GDM1 (cell line): ENCODE measurements at regions not wholly inside any gene's neighbourhood (a gene's known extent, or its start where the extent isn't known, plus 50 kb on each side); places are given as distances from the start of the nearest gene placed in this dataset.

Experiments
- DNase-seq: peaks from one replicate; lab custom pipeline; 2025; lab: John Stamatoyannopoulos, UW

GRCh38 chr1:94734963-94735901 is 84.9 kb upstream of the SLC44A3 start:
- peak; percentile 77 for DNase-seq

- no peak for DNase-seq
Measured at GRCh38 chr1:94731891-94732290, 88.3 kb upstream of the SLC44A3 start.

DNA sequence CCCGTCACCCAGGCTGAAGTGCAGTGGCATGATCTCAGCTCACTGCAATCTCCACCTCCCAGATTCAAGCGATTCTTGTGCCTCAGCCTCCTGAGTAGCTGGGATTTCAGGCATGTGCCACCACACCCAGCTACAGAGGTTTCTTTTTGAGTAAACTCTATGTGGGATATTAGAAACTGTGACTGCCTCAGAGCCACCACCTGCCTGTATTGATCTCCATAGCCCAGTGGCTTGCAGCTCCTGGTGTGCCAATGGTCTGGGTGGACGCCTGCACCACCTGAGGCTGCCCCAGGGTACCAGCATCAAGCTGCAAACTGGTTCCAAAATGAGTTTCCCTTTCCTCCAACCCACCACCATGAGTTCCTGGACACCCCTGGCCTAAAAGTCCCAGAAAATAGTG is 89.7 kb upstream of the SLC44A3 start:
- no peak for DNase-seq

DNA sequence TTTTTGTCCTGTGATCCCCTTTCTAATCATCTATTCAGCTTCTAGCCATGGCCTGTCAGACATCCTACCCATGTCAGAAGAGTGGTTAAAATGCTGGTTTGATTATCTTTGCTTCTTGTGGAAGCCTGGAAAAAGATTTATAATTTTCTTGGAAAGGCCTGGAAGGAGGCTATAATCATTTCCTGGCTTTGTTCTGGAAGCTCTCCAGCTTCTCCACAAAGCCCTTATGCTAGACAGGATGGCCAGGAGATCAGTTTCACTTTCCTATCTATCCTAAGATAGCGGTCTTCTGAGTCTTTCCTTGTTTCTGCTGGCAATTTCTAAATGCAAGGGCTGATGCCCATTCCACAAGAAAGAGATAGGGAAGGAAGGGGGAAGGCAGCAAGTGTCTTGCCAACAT is 90.9 kb upstream of the SLC44A3 start:
- DNase-seq, result no peak

DNA sequence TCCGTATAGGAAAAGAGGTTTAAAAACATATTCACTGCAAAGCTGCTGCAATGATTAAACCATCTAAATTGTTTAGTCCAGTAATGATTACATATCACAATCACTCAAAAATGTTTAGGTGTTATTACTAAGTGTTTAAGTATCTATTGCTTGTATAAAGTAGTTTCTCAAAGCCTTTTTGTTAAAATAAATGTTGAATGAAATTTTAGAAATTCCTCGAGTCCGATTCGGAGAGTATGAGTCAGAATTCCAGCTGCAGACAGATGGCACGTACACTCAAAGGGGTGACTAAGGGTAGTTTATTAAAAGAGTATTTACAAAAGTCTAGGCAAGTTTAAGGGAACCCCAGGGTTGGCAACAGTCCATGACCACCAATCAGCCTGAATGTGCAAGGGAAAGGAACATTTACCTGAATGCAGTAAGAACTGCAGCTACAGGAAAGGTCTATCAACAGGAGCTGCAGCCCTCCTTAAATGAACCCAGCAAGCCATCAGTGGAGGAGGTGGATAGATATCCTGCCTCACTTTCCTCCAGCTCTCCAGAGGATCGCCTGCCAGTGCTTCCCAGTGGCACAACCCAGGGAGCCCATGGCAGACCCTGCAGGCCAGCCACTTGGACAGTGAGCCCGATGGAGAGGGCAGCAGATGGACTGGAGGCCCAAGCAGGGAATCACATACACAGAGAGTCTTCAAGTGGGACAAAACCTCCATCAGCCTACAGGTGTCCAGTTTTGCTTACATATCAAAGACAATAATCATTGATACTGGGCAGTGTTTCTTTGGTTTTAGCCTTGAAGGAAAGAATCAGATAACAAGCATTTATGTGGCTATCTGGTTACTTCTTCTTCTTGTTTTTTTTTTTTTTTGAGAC is 92.1 kb upstream of the SLC44A3 start:
- DNase-seq, result no peak

- no peak for DNase-seq
Measured at GRCh38 chr1:94726981-94727685, 93.0 kb upstream of the SLC44A3 start.

- no peak for DNase-seq
Measured at GRCh38 chr1:94725566-94725965, 94.6 kb upstream of the SLC44A3 start.

- DNase-seq, result no peak
Measured at GRCh38 chr1:94723894-94724293, 96.3 kb upstream of the SLC44A3 start.

GRCh38 chr1:94723463-94723862 is 96.7 kb upstream of the SLC44A3 start:
- DNase-seq, result no peak

GRCh38 chr1:94722181-94722580 is 98.0 kb upstream of the SLC44A3 start:
- DNase-seq, result no peak

- DNase-seq, result peak; percentile 93
Measured at GRCh38 chr1:94721240-94721639, 98.9 kb upstream of the SLC44A3 start.

DNA sequence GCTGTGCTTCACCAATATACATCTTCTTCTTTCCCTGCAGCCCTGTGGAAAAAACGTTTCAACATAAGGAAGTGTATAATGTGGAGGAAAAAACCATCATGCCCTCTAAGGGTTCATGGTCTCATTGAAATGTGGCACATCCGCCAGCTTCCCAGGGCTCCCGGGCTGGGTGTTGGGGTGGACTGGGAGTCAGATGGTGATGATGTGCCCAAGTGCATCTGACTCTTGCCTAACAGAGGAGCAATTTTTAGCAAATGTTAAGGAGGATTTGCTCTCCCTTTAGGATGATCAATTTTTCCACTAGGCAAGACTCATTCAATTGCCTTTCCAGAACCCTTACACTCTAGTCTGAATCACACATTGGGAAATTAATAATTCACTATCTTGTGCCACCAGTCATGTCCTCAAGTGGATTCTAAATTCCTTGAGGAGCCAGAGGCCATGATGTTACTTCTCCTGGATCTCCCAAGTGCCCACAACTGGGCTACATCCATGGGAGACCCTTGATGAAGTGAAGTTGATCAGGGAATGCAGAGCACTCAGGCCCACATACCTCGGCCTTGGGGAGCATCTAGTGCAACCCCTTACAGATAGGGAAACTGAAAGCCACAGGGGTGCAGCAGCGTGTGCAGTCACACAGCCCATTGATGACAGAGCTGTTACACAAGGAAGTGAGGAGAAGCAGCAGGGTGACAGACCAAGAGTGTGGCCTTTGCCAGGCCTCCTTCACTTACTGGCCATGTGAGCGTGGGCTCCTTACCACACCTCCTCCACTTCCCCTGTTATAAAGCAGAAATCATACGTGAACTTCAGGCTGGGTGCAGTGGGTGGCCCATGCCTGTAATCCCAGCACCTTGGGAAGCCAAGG is 100.0 kb upstream of the SLC44A3 start:
- peak; percentile 62 for DNase-seq

DNA sequence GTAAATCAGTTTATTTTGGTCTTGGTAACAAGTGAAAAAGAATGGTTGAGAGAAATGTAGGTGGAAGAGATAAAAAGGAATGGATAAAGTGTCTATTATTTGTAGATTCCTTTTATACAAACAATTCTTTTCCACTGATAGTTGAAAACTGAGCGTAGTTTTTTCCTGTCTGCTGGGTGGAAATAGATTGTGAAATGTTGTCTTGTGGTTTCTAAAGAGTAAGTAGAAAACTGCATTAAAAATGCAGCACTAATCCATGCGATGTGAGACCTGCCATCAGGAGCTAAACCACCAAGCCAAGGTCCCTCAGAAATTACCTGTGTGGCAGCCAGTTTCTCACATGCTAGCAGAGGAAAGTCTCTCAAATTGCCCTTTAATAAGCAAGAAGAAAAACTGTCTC is 103.2 kb upstream of the SLC44A3 start:
- no peak for DNase-seq

DNA sequence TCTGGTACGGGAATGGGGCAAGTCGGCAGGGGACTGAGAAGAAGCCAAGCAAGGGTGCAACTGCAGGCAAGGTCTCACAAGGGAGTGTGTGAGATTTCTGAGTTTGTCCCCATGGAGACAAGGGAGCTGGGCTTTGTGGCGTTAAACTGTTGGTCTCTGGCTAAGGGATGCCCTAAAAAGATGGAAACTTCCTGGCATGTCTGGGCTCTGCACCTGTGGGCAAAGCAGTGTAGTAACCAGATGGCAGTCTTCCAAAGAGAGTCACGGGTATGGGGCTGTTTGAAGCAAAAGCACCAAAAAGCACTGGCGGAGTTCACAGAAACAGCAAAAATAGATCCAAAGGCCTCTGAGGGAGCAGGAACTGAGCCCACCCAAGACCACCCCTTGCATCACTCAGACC is 104.8 kb upstream of the SLC44A3 start:
- DNase-seq, result no peak

GRCh38 chr1:94714552-94714951 is 105.6 kb upstream of the SLC44A3 start:
- no peak for DNase-seq

DNA sequence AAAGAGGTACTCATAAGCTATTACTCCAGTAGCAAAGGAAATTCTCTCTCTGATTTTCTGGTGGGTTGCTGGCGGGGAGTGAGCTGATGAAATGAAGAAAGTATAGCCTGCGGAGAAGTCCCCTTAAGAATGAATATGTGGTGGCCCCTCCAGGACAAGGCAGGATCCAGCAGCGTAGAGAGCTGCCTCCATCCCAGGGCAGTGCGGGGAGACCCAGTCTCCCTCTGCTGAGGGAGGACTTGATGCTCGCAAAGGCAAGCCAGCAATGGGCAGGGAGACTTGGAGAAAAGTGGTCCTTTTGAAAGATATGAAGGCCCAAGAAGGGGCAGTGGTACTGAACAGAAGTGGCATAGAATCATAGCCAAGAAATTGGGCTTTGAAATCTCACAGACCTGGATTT is 106.0 kb upstream of the SLC44A3 start:
- DNase-seq, result no peak

DNA sequence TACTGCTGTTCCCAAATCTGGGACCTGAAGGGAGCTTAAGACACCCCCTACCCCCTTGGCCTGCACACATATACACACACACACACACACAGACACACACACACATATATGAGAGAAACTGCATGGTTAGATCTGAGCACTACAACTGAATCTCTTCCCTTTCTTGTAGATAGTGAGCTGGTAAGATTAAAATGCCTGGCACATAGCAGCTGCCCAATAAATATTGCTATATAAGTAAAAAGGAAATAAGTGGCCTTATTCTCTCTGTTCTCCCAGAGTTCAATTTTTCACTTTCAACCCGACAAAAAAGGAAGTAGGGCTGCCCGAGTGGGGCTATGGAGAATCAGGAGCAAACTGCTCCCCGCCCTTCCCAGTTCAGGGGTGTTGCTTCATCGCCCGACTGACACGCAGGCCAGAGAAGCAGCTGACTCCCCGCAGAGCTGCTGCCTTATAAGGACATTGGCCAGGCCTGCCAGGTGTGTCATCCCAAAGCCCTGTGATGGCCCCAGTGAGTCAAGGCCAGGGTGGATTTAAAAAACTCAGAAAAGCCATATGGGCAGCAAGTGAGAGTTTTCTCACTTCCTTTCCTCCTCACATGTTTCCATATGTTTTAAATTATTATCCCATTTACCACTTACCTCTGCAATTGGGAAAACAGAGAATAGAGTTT is 106.5 kb upstream of the SLC44A3 start:
- peak; percentile 21 for DNase-seq

DNA sequence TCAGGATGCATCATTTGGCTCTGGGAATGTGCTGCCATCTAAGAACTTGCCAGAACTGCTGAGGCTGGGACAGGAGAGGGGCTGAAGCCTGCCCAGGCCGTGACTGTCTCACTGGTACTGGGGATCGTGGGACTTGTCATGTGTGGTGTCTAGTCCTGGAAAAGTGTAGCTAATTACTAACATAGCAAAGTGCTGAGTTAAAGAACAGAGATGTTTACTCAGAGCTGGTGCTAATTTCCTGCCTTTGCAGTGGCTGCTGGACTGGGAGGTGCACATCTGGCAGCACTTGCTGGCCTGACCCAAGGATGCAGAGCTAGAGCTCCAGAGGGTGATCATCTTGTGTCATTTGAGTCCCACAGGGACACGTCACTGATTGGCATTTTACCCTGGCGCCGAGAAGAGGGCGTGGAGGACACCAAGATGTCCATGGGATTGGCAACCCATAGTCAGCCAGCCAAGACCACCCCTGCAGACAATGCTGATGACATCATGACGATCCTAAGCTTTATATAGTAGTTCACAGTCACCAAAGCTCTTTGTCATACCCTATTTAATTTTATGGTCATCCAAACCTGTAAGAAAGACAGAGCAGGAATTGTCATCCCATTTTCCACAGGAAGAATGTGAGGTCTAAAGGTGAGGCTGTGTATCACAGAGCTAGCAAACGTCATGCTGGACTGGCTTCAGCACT is 110.1 kb upstream of the SLC44A3 start:
- no peak for DNase-seq

- no peak for DNase-seq
Measured at GRCh38 chr1:94708811-94709210, 111.3 kb upstream of the SLC44A3 start.

DNA sequence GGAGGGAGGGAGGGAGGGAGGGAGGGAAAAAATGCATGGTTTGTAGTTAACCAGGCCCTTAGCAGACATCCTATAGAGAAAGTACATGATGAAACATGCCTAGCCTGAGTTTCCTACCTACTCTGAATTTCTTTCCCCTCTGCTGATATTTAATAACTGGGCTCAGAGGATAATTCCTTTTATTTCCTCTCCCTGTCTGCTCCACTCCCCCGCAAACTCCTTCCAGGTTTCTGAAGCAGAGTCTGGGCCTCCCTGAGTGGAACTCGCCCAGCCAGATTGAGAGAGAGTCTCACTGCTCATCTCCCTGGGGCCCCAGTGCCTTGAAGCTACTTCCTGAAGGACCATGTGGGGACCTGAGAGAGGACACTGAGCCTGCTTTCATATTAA is 111.9 kb upstream of the SLC44A3 start:
- no peak for DNase-seq
